Activated B cell treated with CpG ODN at 0.5 μM for 24 hours (primary cell): ENCODE measurements at regions not wholly inside any gene's neighbourhood (a gene's known extent, or its start where the extent isn't known, plus 50 kb on each side); places are given as distances from the start of the nearest gene placed in this dataset.

ENCODE experiments used
- ATAC-seq: fragments of 200-7000 bp; cut with Tn5 transposase; one replicate; pipeline ENCODE4 v1.10.0; 2021; ENCODE audit warnings: low read depth, mild to moderate bottlenecking, moderate library complexity
- CTCF ChIA-PET: fragments of 350-600 bp; sonication (Branson Sonifier 250); formaldehyde crosslinking; loops from one replicate; lab custom pipeline; 2021; ENCODE audit warnings: antibody characterized with exemption; lab: Charles Lee
- POLR2A ChIA-PET: fragments of 350-600 bp; sonication (Branson Sonifier 250); formaldehyde crosslinking; loops from one replicate; lab custom pipeline; 2021; ENCODE audit warnings: antibody characterized with exemption; lab: Charles Lee
- DNase-seq: peaks from one replicate; pipeline ENCODE4 v3.0.0; 2022
- H3K27ac Mint-ChIP-seq: one replicate; pipeline ENCODE4 v1.8.0; 2020; ENCODE audit warnings: mixed read lengths
- H3K27me3 Mint-ChIP-seq: one replicate; pipeline ENCODE4 v1.8.0; 2021; ENCODE audit warnings: mixed read lengths
- H3K36me3 Mint-ChIP-seq: one replicate; pipeline ENCODE4 v1.8.0; 2021; ENCODE audit warnings: low read depth, mixed read lengths
- H3K4me1 Mint-ChIP-seq: one replicate; pipeline ENCODE4 v1.8.0; 2021; ENCODE audit warnings: mixed read lengths
- H3K4me3 Mint-ChIP-seq: one replicate; pipeline ENCODE4 v1.8.0; 2020; ENCODE audit warnings: mild to moderate bottlenecking, mixed read lengths
- H3K9me3 Mint-ChIP-seq: one replicate; pipeline ENCODE4 v1.8.0; 2020; ENCODE audit warnings: mixed read lengths
- CTCF ChIP-seq: fragments of 200-600 bp; IDR thresholded peaks from one replicate; pipeline ENCODE4 v1.8.0; 2022; ENCODE audit warnings: antibody characterized with exemption, mild to moderate bottlenecking
- intact Hi-C: fragments of 100-400 bp; cut with micrococcal nuclease; formaldehyde crosslinking; loops from one replicate; pipeline ENCODE4 v1.15.1; 2024

GRCh38 chr2:180676520-180677025 is 303.8 kb upstream of the UBE2E3 start:
- DNase-seq, result no peak

GRCh38 chr2:180675170-180675569 is 305.2 kb upstream of the UBE2E3 start:
- ChIA-PET POLR2A (no interaction called here), CTCF (no interaction called here)
- no peaks in the 10 kb centered on the region for H3K4me1 Mint-ChIP-seq
- intact Hi-C loops, result no loop called here
- TF ChIP-seq CTCF, result no peak
- DNase-seq, result no peak
- H3K27me3 Mint-ChIP-seq, result no peaks in the 10 kb centered on the region
- no peak overlapping the region for H3K4me3 Mint-ChIP-seq
- no peaks in the 10 kb centered on the region for H3K9me3 Mint-ChIP-seq
- H3K36me3 Mint-ChIP-seq, result no peaks in the 10 kb centered on the region
- H3K27ac Mint-ChIP-seq, result no peak overlapping the region
- ATAC-seq, result no peak

More at GRCh38 chr2:180676520-180677025, 303.8 kb upstream of the UBE2E3 start:
- TF ChIP-seq CTCF, result no peak
- no peak for ATAC-seq
- Mint-ChIP-seq H3K4me1 (no peaks in the 10 kb centered on the region), H3K36me3 (no peaks in the 10 kb centered on the region), H3K27ac (no peak overlapping the region), H3K27me3 (no peaks in the 10 kb centered on the region), H3K9me3 (no peaks in the 10 kb centered on the region), H3K4me3 (no peak overlapping the region)
- ChIA-PET CTCF (no interaction called here), POLR2A (no interaction called here)
- intact Hi-C loops, result no loop called here

- no peaks in the 10 kb centered on the region for H3K36me3 Mint-ChIP-seq
- CTCF ChIA-PET, result no interaction called here
- ATAC-seq, result no peak
- no peak for TF ChIP-seq CTCF
- no peak for DNase-seq
- H3K27ac Mint-ChIP-seq, result no peak overlapping the region
- no peaks in the 10 kb centered on the region for H3K27me3 Mint-ChIP-seq
- no peak overlapping the region for H3K4me3 Mint-ChIP-seq
- H3K9me3 Mint-ChIP-seq, result no peaks in the 10 kb centered on the region
- intact Hi-C loops, result no loop called here
- no peaks in the 10 kb centered on the region for H3K4me1 Mint-ChIP-seq
- POLR2A ChIA-PET, result no interaction called here
Measured at GRCh38 chr2:180672377-180672776, 308.0 kb upstream of the UBE2E3 start.

GRCh38 chr2:180670302-180671003 is 310.0 kb upstream of the UBE2E3 start:
- no peak for TF ChIP-seq CTCF
- no peak overlapping the region for H3K4me3 Mint-ChIP-seq
- no peak for ATAC-seq
- POLR2A ChIA-PET, result no interaction called here
- intact Hi-C loops, result no loop called here
- no peaks in the 10 kb centered on the region for H3K36me3 Mint-ChIP-seq
- no peak overlapping the region for H3K27ac Mint-ChIP-seq
- no peaks in the 10 kb centered on the region for H3K27me3 Mint-ChIP-seq
- H3K4me1 Mint-ChIP-seq, result no peaks in the 10 kb centered on the region
- CTCF ChIA-PET, result no interaction called here
- no peaks in the 10 kb centered on the region for H3K9me3 Mint-ChIP-seq
- DNase-seq, result no peak

GRCh38 chr2:180669016-180669415 is 311.4 kb upstream of the UBE2E3 start:
- H3K4me1 Mint-ChIP-seq, result no peaks in the 10 kb centered on the region
- no peaks in the 10 kb centered on the region for H3K36me3 Mint-ChIP-seq
- DNase-seq (no peak), ATAC-seq (no peak)
- H3K27ac Mint-ChIP-seq, result no peak overlapping the region
- intact Hi-C loops, result no loop called here
- H3K27me3 Mint-ChIP-seq, result peaks cover 2% of the 10 kb centered on the region
- no peak for TF ChIP-seq CTCF
- ChIA-PET CTCF (no interaction called here), POLR2A (no interaction called here)
- no peak overlapping the region for H3K4me3 Mint-ChIP-seq
- H3K9me3 Mint-ChIP-seq, result no peaks in the 10 kb centered on the region
